Fibroblast of mammary gland (primary cell): ENCODE measurements at regions not wholly inside any gene's neighbourhood (a gene's known extent, or its start where the extent isn't known, plus 50 kb on each side); places are given as distances from the start of the nearest gene placed in this dataset.

Experiments
- DNase-seq: peaks from one replicate; pipeline ENCODE4 v3.0.0-alpha.2; 2010; ENCODE audit warnings: low read depth
- H3K4me3 ChIP-seq: 2 replicates; pipeline ENCODE4 v1.5.1; 2011; ENCODE audit warnings: low read depth, mild to moderate bottlenecking, low read length, moderate library complexity; ENCODE audit not compliant: control insufficient read depth
- TF ChIP-seq, protein P1 (sequence below): conservative IDR thresholded peaks from 2 replicates; pipeline ENCODE4 v1.5.1; 2011; ENCODE audit warnings: low read depth, low read length, inconsistent platforms; ENCODE audit not compliant: control insufficient read depth, insufficient read depth

DNA sequence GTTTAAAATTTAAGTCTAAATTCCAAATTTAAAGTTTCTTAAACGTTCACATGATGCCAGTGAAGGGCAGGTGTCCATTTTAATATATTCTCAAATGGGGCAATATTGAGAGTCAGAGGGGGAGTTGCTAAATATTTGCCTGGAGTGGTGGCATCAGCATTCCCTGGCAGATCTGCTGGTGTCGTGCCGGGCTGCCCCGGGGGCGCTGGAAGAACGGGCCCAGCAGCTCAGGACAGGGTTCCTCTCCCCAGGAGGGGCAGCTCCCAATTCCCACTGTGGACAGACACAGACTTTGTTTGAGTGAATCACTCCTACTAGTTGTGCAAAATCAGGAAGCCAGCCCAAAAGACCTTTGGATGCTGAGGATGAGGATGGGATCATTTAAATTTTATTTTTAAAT lies 468.7 kb upstream of the B3GAT1 start:
- DNase-seq, result no peak

DNA sequence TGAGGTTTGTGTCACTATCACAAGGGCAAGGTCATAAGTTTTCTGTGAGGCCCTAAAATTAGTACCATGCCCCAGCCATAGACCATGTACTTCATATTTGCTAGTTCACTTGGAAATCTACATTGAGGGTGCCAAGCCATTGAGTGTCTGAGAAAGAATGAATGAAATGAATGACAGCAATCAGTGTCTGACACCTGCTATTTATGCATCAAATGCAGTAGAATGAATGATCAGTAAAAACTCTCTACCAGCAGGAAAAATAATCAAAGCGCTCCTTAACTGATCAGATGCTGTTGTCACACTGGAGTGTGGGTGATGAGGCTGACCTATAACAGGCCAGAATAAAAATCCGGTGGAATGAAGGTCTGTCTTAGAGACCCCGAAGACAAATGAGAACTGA lies 467.9 kb upstream of the B3GAT1 start:
- DNase-seq, result no peak
- H3K4me3 ChIP-seq, result no peak overlapping the region
- TF ChIP-seq, protein P1, sequence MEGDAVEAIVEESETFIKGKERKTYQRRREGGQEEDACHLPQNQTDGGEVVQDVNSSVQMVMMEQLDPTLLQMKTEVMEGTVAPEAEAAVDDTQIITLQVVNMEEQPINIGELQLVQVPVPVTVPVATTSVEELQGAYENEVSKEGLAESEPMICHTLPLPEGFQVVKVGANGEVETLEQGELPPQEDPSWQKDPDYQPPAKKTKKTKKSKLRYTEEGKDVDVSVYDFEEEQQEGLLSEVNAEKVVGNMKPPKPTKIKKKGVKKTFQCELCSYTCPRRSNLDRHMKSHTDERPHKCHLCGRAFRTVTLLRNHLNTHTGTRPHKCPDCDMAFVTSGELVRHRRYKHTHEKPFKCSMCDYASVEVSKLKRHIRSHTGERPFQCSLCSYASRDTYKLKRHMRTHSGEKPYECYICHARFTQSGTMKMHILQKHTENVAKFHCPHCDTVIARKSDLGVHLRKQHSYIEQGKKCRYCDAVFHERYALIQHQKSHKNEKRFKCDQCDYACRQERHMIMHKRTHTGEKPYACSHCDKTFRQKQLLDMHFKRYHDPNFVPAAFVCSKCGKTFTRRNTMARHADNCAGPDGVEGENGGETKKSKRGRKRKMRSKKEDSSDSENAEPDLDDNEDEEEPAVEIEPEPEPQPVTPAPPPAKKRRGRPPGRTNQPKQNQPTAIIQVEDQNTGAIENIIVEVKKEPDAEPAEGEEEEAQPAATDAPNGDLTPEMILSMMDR, result no peak

More for the DNA sequence above, 468.7 kb upstream of the B3GAT1 start:
- TF ChIP-seq, protein P1, result no peak
- H3K4me3 ChIP-seq, result no peak overlapping the region

DNA sequence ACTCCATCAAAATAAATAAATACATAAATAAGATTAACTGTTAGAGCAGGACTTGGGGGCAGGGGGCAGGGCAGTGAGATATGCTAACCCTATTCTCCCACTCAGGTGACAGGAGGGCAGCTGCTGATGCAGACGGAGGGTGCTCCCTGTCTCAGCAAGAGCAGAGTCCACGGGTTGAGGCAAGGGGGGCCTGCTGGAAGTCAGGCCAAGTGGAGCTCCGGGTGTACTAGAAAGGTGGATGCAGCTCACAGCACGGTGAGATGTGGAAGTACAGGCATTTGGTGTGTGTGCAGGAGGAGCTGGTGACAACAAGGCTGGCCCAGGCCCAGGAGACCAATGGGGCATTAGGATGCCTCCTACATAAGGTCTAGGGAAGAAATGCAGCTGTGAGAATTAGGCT lies 467.3 kb upstream of the B3GAT1 start:
- TF ChIP-seq, protein P1, result no peak
- no peak for DNase-seq
- H3K4me3 ChIP-seq, result no peak overlapping the region

DNA sequence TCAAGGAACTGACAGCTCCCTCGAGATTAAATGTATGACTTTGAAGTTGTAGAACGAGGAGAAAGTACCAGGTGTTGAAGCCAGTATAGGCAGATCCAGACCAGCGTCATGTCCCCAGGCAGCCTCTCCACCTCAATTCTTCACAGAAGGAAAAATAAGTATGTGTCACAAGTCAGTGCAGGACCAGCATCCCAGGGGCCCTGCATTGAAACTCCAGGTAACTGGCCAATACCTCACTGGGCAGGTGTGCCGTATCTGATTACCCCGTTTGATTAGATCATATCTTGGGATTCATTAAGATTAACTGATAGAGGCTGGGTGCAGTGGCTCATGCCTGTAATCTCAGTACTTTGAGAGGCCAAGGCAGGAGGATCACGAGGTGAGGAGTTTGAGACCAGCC lies 466.7 kb upstream of the B3GAT1 start:
- no peak overlapping the region for H3K4me3 ChIP-seq
- TF ChIP-seq, protein P1, result no peak
- no peak for DNase-seq

DNA sequence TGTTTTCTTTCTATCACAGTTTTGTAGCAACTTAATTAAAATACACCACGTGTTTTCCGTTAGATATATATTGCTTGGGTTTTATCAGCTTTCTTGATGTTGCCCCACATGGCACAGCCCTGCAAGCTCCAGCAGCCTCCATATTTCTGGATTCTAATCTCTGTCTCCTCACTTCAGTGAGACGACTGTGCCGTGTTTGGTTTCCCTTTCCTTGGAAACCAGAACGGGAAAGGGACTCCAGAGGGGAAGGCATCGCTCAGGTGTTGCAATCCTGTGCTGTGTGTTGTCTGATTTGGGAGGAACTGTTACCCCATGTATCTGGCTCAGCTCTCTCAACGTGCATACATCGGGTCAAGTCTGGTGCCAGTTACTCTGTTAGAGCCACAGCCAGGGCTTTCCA lies 464.2 kb upstream of the B3GAT1 start:
- TF ChIP-seq, protein P1, result no peak
- no peak overlapping the region for H3K4me3 ChIP-seq
- DNase-seq, result no peak

DNA sequence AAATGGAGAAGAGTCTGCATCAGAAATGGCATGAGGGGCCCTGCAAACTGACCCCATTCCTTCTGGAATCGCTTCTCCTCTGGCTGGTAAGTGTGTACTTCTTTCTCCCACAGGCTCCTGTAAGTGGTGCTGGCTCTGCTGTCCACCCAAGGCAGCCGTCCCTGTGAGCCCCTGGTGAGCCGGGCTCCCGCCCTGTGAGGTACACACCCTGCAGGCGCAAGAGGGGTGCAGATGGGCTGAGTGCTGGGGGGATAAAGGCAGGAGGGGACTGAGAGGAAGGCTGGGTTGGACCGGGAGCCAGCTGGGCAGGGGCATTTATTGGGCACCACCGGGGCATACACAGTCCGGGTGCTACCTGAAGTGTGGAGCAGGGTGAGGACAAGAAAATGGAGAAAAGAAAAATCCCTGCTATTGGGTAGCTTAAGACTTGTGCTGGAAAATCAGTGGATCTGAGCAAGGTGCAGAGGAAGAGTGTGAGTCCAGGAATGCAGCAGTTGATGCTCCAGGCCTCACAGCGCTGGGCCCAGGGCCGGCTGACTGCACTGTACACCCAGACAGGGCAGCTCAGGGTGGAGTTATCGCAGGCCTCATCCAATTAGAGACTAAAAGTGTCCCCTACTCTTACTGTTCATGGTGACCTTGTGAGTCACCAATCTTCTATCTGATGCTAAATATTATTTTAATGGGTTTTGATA lies 455.1 kb upstream of the B3GAT1 start:
- no peak for DNase-seq
- TF ChIP-seq, protein P1, result no peak
- no peak overlapping the region for H3K4me3 ChIP-seq

DNA sequence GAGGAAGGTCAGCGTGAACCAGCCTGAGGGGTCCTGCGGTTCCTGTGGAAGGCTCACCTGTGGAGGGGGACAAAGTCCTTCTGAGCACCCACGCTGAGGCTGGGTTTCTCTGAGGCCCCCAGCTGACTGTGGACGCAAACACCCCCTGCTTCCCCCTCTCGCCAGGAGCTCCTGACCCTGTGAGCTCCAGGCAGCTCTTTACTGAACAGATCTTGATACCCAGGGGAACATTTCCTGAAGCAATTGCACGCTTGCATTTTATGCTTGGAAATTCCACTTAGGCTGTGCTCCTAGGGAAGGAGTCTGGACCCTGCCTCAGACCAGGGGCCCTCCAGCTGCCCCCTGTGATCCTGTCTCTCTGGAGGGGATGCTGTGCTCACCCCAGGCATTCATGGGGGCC lies 454.2 kb upstream of the B3GAT1 start:
- no peak for DNase-seq
- no peak overlapping the region for H3K4me3 ChIP-seq
- TF ChIP-seq, protein P1, result no peak
